HCT116 (cell line): ENCODE measurements at regions not wholly inside any gene's neighbourhood (a gene's known extent, or its start where the extent isn't known, plus 50 kb on each side); places are given as distances from the start of the nearest gene placed in this dataset.

Experiments
- ATAC-seq: fragments of 200-7000 bp; cut with Tn5 transposase; 2 replicates; pipeline ENCODE4 v1.9.1; 2020; ENCODE audit warnings: mild to moderate bottlenecking, moderate library complexity
- BruUV-seq: library from RNA; stranded (reverse); fragments of 400-500 nt; replicated peaks from 2 replicates; lab custom pipeline; 2021; lab: Mats Ljungman, UMichigan
- CTCF ChIA-PET: fragments of 300-600 bp; sonication (Branson Sonifier 250); formaldehyde crosslinking; loops from one replicate; lab custom pipeline; 2021; ENCODE audit warnings: antibody characterized with exemption; lab: Charles Lee
- POLR2A ChIA-PET: fragments of 300-600, 350-600 bp; sonication (Branson Sonifier 250); formaldehyde crosslinking; loops from one replicate; lab custom pipeline; 2021; ENCODE audit warnings: antibody characterized with exemption; lab: Charles Lee
- RAD21 ChIA-PET, 2 experiments: fragments of 300-600 bp; sonication (Branson Sonifier 250); formaldehyde crosslinking; loops; one replicate each; lab custom pipeline; 2023; ENCODE audit warnings: low total read pairs in 2 of 2; ENCODE audit not compliant: uncharacterized antibody in 2 of 2, unreplicated experiment in 2 of 2, low non-redundant PET in 1 of 2; lab: Charles Lee
- DNase-seq: peaks from one replicate; pipeline ENCODE4 v3.0.0-alpha.2; 2010; ENCODE audit warnings: low read depth, low spot score
- H2AFZ ChIP-seq: fragments of 200-600 bp; shearing (Covaris generic), sonication (generic); 2 replicates; pipeline ENCODE4 v1.6.1; 2017; ENCODE audit warnings: low read depth, mixed run types, mixed read lengths, antibody characterized with exemption, low read length; ENCODE audit not compliant: poor library complexity, severe bottlenecking
- H3K27ac ChIP-seq: 2 replicates; pipeline ENCODE4 v1.5.1; 2012; ENCODE audit warnings: low read depth, low read length
- H3K27me3 ChIP-seq: fragments of 200-600 bp; sonication (generic); 2 replicates; pipeline ENCODE4 v1.6.1; 2016; ENCODE audit warnings: mixed run types, low read length, mixed read lengths; ENCODE audit not compliant: insufficient read depth
- H3K36me3 ChIP-seq, 2 experiments: fragments of 200-500 bp in 1 of 2; fragments of 200-600 bp in 1 of 2; sonication (Bioruptor generic) in 1 of 2; sonication (generic) in 1 of 2; 2 replicates each; pipeline versions ENCODE4 v1.5.1 to v1.6.1; 2014 to 2016; ENCODE audit warnings: low read length in 2 of 2, inconsistent platforms in 1 of 2, mixed read lengths in 1 of 2, mixed run types in 1 of 2; ENCODE audit not compliant: insufficient read depth in 2 of 2, control insufficient read depth in 1 of 2
- H3K4me1 ChIP-seq, 2 experiments: fragments of 200-600 bp in 1 of 2; sonication (generic) in 1 of 2; 2 replicates each; pipeline versions ENCODE4 v1.5.1 to v1.6.1; 2012 to 2017; ENCODE audit warnings: low read length in 2 of 2, inconsistent platforms in 1 of 2, mild to moderate bottlenecking in 1 of 2, mixed read lengths in 1 of 2, mixed run types in 1 of 2, moderate library complexity in 1 of 2; ENCODE audit not compliant: insufficient read depth in 2 of 2, control insufficient read depth in 1 of 2
- H3K4me2 ChIP-seq: fragments of 200-600 bp; sonication (generic); 2 replicates; pipeline ENCODE4 v1.6.1; 2017; ENCODE audit warnings: mixed run types, low read length, mixed read lengths
- H3K4me3 ChIP-seq, 2 experiments: fragments of 200-600 bp in 1 of 2; sonication (generic) in 1 of 2; replicated peaks in 1 of 2; 2 replicates each; pipeline ENCODE4 v1.5.1; 2011 to 2016; ENCODE audit warnings: low read length in 2 of 2, control low read depth in 1 of 2, low read depth in 1 of 2, mild to moderate bottlenecking in 1 of 2, mixed read lengths in 1 of 2, mixed run types in 1 of 2
- H3K79me2 ChIP-seq: fragments of 200-600 bp; sonication (generic); 2 replicates; pipeline ENCODE4 v1.6.1; 2017; ENCODE audit warnings: mild to moderate bottlenecking, mixed run types, low read length, moderate library complexity, mixed read lengths; ENCODE audit not compliant: insufficient read depth
- H3K9ac ChIP-seq: fragments of 200-600 bp; sonication (generic); 2 replicates; pipeline ENCODE4 v1.6.1; 2016; ENCODE audit warnings: low read length, mixed read lengths
- H3K9me2 ChIP-seq: fragments of 200-600 bp; sonication (generic), shearing (Covaris generic); 2 replicates; pipeline ENCODE4 v1.6.1; 2017; ENCODE audit warnings: mixed run types, mild to moderate bottlenecking, moderate library complexity; ENCODE audit not compliant: insufficient read depth
- H3K9me3 ChIP-seq, 2 experiments: fragments of 200-500 bp in 1 of 2; fragments of 200-600 bp in 1 of 2; sonication (Bioruptor generic) in 1 of 2; sonication (generic) in 1 of 2; 2 replicates each; pipeline ENCODE4 v1.6.1; 2014 to 2017; ENCODE audit warnings: low read length in 2 of 2, mixed read lengths in 2 of 2, inconsistent platforms in 1 of 2, low read depth in 1 of 2, mild to moderate bottlenecking in 1 of 2, mixed run types in 1 of 2, moderate library complexity in 1 of 2; ENCODE audit not compliant: control insufficient read depth in 1 of 2, insufficient read depth in 1 of 2
- H4K20me1 ChIP-seq: fragments of 200-600 bp; sonication (generic), shearing (Covaris generic); 2 replicates; pipeline ENCODE4 v1.6.1; 2017; ENCODE audit warnings: mixed run types, mild to moderate bottlenecking, moderate library complexity; ENCODE audit not compliant: insufficient read depth
- CBX3 ChIP-seq: IDR thresholded peaks from 2 replicates; pipeline ENCODE4 v1.6.1; 2012; ENCODE audit warnings: low read depth
- CEBPB ChIP-seq: IDR thresholded peaks from 2 replicates; pipeline ENCODE4 v1.6.1; 2012; ENCODE audit warnings: low read depth
- CTCF ChIP-seq, 3 experiments: fragments of 200-600 bp in 1 of 3; sonication (generic) in 1 of 3; IDR thresholded peaks in 2 of 3; conservative IDR thresholded peaks in 1 of 3; 2 replicates each; pipeline ENCODE4 v1.5.1; 2012 to 2017; ENCODE audit warnings: low read depth in 2 of 3, low read length in 2 of 3, antibody characterized with exemption in 1 of 3, borderline replicate concordance in 1 of 3, control low read depth in 1 of 3, mild to moderate bottlenecking in 1 of 3, mixed read lengths in 1 of 3, mixed run types in 1 of 3, moderate library complexity in 1 of 3; ENCODE audit not compliant: insufficient read depth in 1 of 3
- EGR1 ChIP-seq: IDR thresholded peaks from 2 replicates; pipeline ENCODE4 v1.6.1; 2012; ENCODE audit warnings: low read depth
- ELF1 ChIP-seq: IDR thresholded peaks from 2 replicates; pipeline ENCODE4 v1.6.1; 2012; ENCODE audit warnings: low read depth, borderline replicate concordance
- EZH2 ChIP-seq: fragments of 200-600 bp; sonication (generic); IDR thresholded peaks from 2 replicates; pipeline ENCODE4 v1.6.1; 2017; ENCODE audit warnings: antibody characterized with exemption, mixed run types
- EZH2phosphoT487 ChIP-seq: fragments of 200-600 bp; IDR thresholded peaks from 2 replicates; pipeline ENCODE4 v1.6.1; 2018; ENCODE audit warnings: antibody characterized with exemption, borderline replicate concordance
- FOSL1 ChIP-seq: IDR thresholded peaks from 2 replicates; pipeline ENCODE4 v1.6.1; 2012; ENCODE audit warnings: low read depth
- JUND ChIP-seq: IDR thresholded peaks from 2 replicates; pipeline ENCODE4 v1.6.1; 2012
- POLR2A ChIP-seq: IDR thresholded peaks from 2 replicates; pipeline ENCODE4 v1.7.0; 2011; ENCODE audit warnings: borderline replicate concordance; ENCODE audit not compliant: insufficient read depth, insufficient read length; ENCODE audit errors: extremely low read depth
- POLR2AphosphoS5 ChIP-seq: IDR thresholded peaks from 2 replicates; pipeline ENCODE4 v1.6.1; 2011; ENCODE audit warnings: mild to moderate bottlenecking, low read depth, low read length, moderate library complexity
- REST ChIP-seq: IDR thresholded peaks from 2 replicates; pipeline ENCODE4 v1.6.1; 2012; ENCODE audit warnings: low read depth
- SIN3A ChIP-seq: IDR thresholded peaks from 2 replicates; pipeline ENCODE4 v1.6.1; 2012; ENCODE audit warnings: low read depth
- SP1 ChIP-seq: IDR thresholded peaks from 2 replicates; pipeline ENCODE4 v1.6.1; 2012; ENCODE audit warnings: low read depth
- YY1 ChIP-seq: IDR thresholded peaks from 2 replicates; pipeline ENCODE4 v1.6.1; 2011; ENCODE audit warnings: low read length, low read depth, moderate library complexity, mild to moderate bottlenecking; ENCODE audit not compliant: insufficient replicate concordance; ENCODE audit errors: extremely low read depth
- ZFX ChIP-seq: fragments of 450-650 bp; IDR thresholded peaks from 2 replicates; pipeline ENCODE4 v1.6.1; 2017
- ZNF274 ChIP-seq: fragments of 200-500 bp; sonication (Bioruptor generic); IDR thresholded peaks from 2 replicates; pipeline ENCODE4 v1.6.1; 2014; ENCODE audit warnings: mild to moderate bottlenecking, low read depth, low read length, inconsistent platforms
- intact Hi-C: fragments of 100-400 bp; cut with micrococcal nuclease; formaldehyde crosslinking; loops from 2 replicates; pipeline ENCODE4 v1.10.0; 2022

- CTCF ChIA-PET = no interaction called here
- Histone ChIP-seq H3K27me3 (peaks cover 26% of the 10 kb centered on the region), H3K4me3 (no peak overlapping the region), H3K79me2 (no peaks in the 10 kb centered on the region), H3K9me3 (no peaks in the 10 kb centered on the region), H3K4me2 (no peak overlapping the region), H3K9me2 (no peaks in the 10 kb centered on the region), H3K27ac (no peak overlapping the region), H4K20me1 (no peaks in the 10 kb centered on the region), H3K4me1 (no peaks in the 10 kb centered on the region), H2AFZ (no peak overlapping the region), H3K9ac (no peak overlapping the region), H3K36me3 (no peaks in the 10 kb centered on the region)
- RAD21 ChIA-PET = no interaction called here
- POLR2A ChIA-PET = no interaction called here
- intact Hi-C loops = no loop called here
- no TSS peak for BruUV-seq
- no peak for DNase-seq
- no peak for ATAC-seq
- TF ChIP-seq CBX3 (no peak), EZH2 (no peak), ZNF274 (no peak), JUND (no peak), POLR2AphosphoS5 (no peak), CEBPB (no peak), POLR2A (no peak), SP1 (no peak), EZH2phosphoT487 (no peak)
Measured at GRCh38 chr3:137224464-137224863, 266.7 kb downstream of the IL20RB start.

GRCh38 chr3:137242836-137243400, 285.1 kb downstream of the IL20RB start:
- Histone ChIP-seq H3K4me3 (no peak overlapping the region), H3K27ac (no peak overlapping the region), H3K4me2 (no peak overlapping the region), H3K9me2 (no peaks in the 10 kb centered on the region), H3K9ac (no peak overlapping the region), H3K4me1 (no peaks in the 10 kb centered on the region; a peak in 1 of 4 replicates), H3K9me3 (no peaks in the 10 kb centered on the region), H2AFZ (no peak overlapping the region), H3K27me3 (peaks cover 29% of the 10 kb centered on the region; the same call in 1 of the 2 replicates), H3K79me2 (no peaks in the 10 kb centered on the region), H4K20me1 (no peaks in the 10 kb centered on the region), H3K36me3 (no peaks in the 10 kb centered on the region)
- CTCF ChIA-PET = no interaction called here
- POLR2A ChIA-PET = no interaction called here
- intact Hi-C loops = no loop called here
- no peak for DNase-seq
- RAD21 ChIA-PET = no interaction called here
- ATAC-seq = no peak
- no TSS peak for BruUV-seq
- TF ChIP-seq EZH2phosphoT487 (no peak), ZNF274 (no peak), ELF1 (no peak), CEBPB (no peak), POLR2A (no peak), FOSL1 (no peak), POLR2AphosphoS5 (no peak), EGR1 (no peak), SIN3A (no peak), REST (no peak), ZFX (no peak), CTCF (IDR thresholded peaks at IDR 0.05 in 2 of 3, conservative IDR thresholded peaks at IDR 0.05 in 1 of 3; ENCODE audit: borderline replicate concordance in 1 of 3, insufficient read depth in 1 of 3, low read depth in 2 of 3, low read length in 2 of 3) (no peak), YY1 (no peak)
